ENCODE measurements at regions not wholly inside any gene's neighbourhood (a gene's known extent, or its start where the extent isn't known, plus 50 kb on each side); places are given as distances from the start of the nearest gene placed in this dataset.

DNA sequence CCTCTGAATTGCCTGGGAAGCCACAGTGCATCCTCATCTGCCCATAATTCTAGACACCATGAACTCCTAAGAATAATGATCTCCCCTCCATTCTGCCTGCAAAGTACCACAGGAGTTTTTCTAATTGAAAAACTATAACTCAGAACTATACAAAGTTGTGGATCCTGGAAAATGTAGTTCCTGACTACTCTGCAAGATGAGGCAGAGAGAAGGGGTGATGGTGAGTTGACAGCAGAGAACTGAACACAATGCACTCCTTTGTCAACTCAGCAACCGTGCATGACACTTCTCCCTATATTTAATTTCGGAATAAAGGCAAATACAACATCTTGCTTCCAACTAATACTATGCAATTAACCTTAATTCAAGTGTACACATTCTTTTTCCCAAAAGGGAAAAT is 471.1 kb upstream of the FAM98A start:
- H3K4me3 ChIP-seq (ENCODE audit: low read depth, low read length): no peak overlapping the region
- no peaks in the 10 kb centered on the region for H3K36me3 ChIP-seq (ENCODE audit: control insufficient read depth, insufficient read depth, low read length)
- no peak for ATAC-seq (ENCODE audit: low read depth in 2 of 2)
- Mint-ChIP-seq H3K4me1 (no peaks in the 10 kb centered on the region), H3K4me3 (no peak overlapping the region), H3K27me3 (no peaks in the 10 kb centered on the region), H3K27ac (no peak overlapping the region), H3K9me3 (peaks cover 0 to 3% (median 0%) of the 10 kb centered on the region in 7 donors), H3K36me3 (no peaks in the 10 kb centered on the region)
- H3K9me3 ChIP-seq (ENCODE audit: control insufficient read depth in 2 of 2, low read length in 2 of 2): no peaks in the 10 kb centered on the region
- H3K27ac ChIP-seq (ENCODE audit: insufficient read depth, low read length, poor library complexity, severe bottlenecking): no peak overlapping the region
- H3K27me3 ChIP-seq (ENCODE audit: control insufficient read depth, insufficient read depth, low read length): no peaks in the 10 kb centered on the region
- H3K4me1 ChIP-seq (ENCODE audit: control insufficient read depth, insufficient read depth, low read length, poor library complexity, severe bottlenecking): no peaks in the 10 kb centered on the region
- DNase-seq: no peak

- H3K36me3 Mint-ChIP-seq: no peaks in the 10 kb centered on the region
- H3K4me3 ChIP-seq (ENCODE audit: low read depth, low read length): no peak overlapping the region
- H3K4me1 ChIP-seq (ENCODE audit: control insufficient read depth, insufficient read depth, low read length, poor library complexity, severe bottlenecking): no peaks in the 10 kb centered on the region
- H3K4me3 Mint-ChIP-seq: no peak overlapping the region
- no peaks in the 10 kb centered on the region for H3K27me3 Mint-ChIP-seq
- no peak overlapping the region for H3K27ac Mint-ChIP-seq
- H3K9me3 ChIP-seq (ENCODE audit: control insufficient read depth in 2 of 2, low read length in 2 of 2): no peaks in the 10 kb centered on the region
- ATAC-seq (ENCODE audit: low read depth in 2 of 2): no peak
- H3K27me3 ChIP-seq (ENCODE audit: control insufficient read depth, insufficient read depth, low read length): no peaks in the 10 kb centered on the region
- H3K36me3 ChIP-seq (ENCODE audit: control insufficient read depth, insufficient read depth, low read length): no peaks in the 10 kb centered on the region
- H3K9me3 Mint-ChIP-seq: peaks cover 0 to 3% (median 0%) of the 10 kb centered on the region in 7 donors
- H3K4me1 Mint-ChIP-seq: no peaks in the 10 kb centered on the region
- DNase-seq: no peak
- H3K27ac ChIP-seq (ENCODE audit: insufficient read depth, low read length, poor library complexity, severe bottlenecking): no peak overlapping the region
These were observed 470.5 kb upstream of the FAM98A start for GRCh38 chr2:34069604-34070003.

GRCh38 chr2:34050413-34050812 is 451.3 kb upstream of the FAM98A start:
- no peak overlapping the region for H3K4me3 Mint-ChIP-seq
- no peaks in the 10 kb centered on the region for H3K27me3 Mint-ChIP-seq
- no peaks in the 10 kb centered on the region for H3K36me3 Mint-ChIP-seq
- peaks cover 0 to 3% (median 2%) of the 10 kb centered on the region in 7 donors for H3K9me3 Mint-ChIP-seq
- H3K4me3 ChIP-seq (ENCODE audit: low read depth, low read length): no peak overlapping the region
- H3K27ac Mint-ChIP-seq: no peak overlapping the region
- no peaks in the 10 kb centered on the region for H3K27me3 ChIP-seq (ENCODE audit: control insufficient read depth, insufficient read depth, low read length)
- no peaks in the 10 kb centered on the region for H3K36me3 ChIP-seq (ENCODE audit: control insufficient read depth, insufficient read depth, low read length)
- H3K4me1 Mint-ChIP-seq: no peaks in the 10 kb centered on the region
- no peak overlapping the region for H3K27ac ChIP-seq (ENCODE audit: insufficient read depth, low read length, poor library complexity, severe bottlenecking)
- ATAC-seq (ENCODE audit: low read depth in 2 of 2): no peak
- no peak for DNase-seq
- H3K4me1 ChIP-seq (ENCODE audit: control insufficient read depth, insufficient read depth, low read length, poor library complexity, severe bottlenecking): no peaks in the 10 kb centered on the region
- H3K9me3 ChIP-seq (ENCODE audit: control insufficient read depth in 2 of 2, low read length in 2 of 2): no peaks in the 10 kb centered on the region

DNA sequence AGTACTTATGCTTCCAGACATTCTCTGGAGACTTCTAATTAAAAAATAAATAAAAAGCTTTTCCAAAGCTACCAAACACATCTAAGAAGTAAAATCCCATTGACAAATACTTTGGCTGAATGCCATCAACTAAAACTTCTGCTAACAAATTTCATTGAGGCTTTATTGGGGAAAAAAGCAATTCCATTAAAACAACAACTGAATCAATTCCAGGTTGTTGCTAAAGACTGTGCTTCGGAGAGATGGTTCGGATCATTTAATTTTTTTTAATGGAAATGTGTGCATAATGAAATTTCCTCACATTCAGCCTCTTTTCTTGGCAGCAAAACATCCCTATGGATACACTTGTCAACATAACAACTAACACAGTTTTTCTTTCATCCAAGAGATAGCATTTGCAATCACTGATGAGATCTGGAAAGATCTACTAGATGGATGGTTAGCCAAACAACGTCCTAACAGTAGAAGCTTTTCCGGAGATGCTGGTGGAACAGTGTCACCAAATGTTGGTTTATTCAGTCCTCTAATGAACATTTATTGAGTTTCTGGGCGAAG is 446.1 kb upstream of the FAM98A start:
- Histone ChIP-seq H3K27ac (ENCODE audit: insufficient read depth, low read length, poor library complexity, severe bottlenecking) (no peak overlapping the region), H3K4me1 (ENCODE audit: control insufficient read depth, insufficient read depth, low read length, poor library complexity, severe bottlenecking) (no peaks in the 10 kb centered on the region), H3K36me3 (ENCODE audit: control insufficient read depth, insufficient read depth, low read length) (no peaks in the 10 kb centered on the region), H3K27me3 (ENCODE audit: control insufficient read depth, insufficient read depth, low read length) (no peaks in the 10 kb centered on the region), H3K9me3 (ENCODE audit: control insufficient read depth in 2 of 2, low read length in 2 of 2) (no peaks in the 10 kb centered on the region), H3K4me3 (ENCODE audit: low read depth, low read length) (no peak overlapping the region)
- H3K4me3 Mint-ChIP-seq: no peak overlapping the region
- no peaks in the 10 kb centered on the region for H3K36me3 Mint-ChIP-seq
- H3K9me3 Mint-ChIP-seq: peaks cover 0 to 4% (median 1%) of the 10 kb centered on the region in 7 donors
- H3K4me1 Mint-ChIP-seq: no peaks in the 10 kb centered on the region
- no peak overlapping the region for H3K27ac Mint-ChIP-seq
- ATAC-seq (ENCODE audit: low read depth in 2 of 2) (no peak), DNase-seq (no peak)
- H3K27me3 Mint-ChIP-seq: no peaks in the 10 kb centered on the region

- no peaks in the 10 kb centered on the region for H3K36me3 ChIP-seq (ENCODE audit: control insufficient read depth, insufficient read depth, low read length)
- H3K9me3 ChIP-seq (ENCODE audit: control insufficient read depth in 2 of 2, low read length in 2 of 2): no peaks in the 10 kb centered on the region
- no peak overlapping the region for H3K27ac Mint-ChIP-seq
- H3K27me3 ChIP-seq (ENCODE audit: control insufficient read depth, insufficient read depth, low read length): no peaks in the 10 kb centered on the region
- H3K4me1 ChIP-seq (ENCODE audit: control insufficient read depth, insufficient read depth, low read length, poor library complexity, severe bottlenecking): no peaks in the 10 kb centered on the region
- no peak overlapping the region for H3K27ac ChIP-seq (ENCODE audit: insufficient read depth, low read length, poor library complexity, severe bottlenecking)
- no peak overlapping the region for H3K4me3 Mint-ChIP-seq
- H3K4me1 Mint-ChIP-seq: no peaks in the 10 kb centered on the region
- no peak for ATAC-seq (ENCODE audit: low read depth in 2 of 2)
- H3K36me3 Mint-ChIP-seq: no peaks in the 10 kb centered on the region
- H3K4me3 ChIP-seq (ENCODE audit: low read depth, low read length): no peak overlapping the region
- peaks cover 0 to 2% (median 0%) of the 10 kb centered on the region in 7 donors for H3K9me3 Mint-ChIP-seq
- no peak for DNase-seq
- no peaks in the 10 kb centered on the region for H3K27me3 Mint-ChIP-seq
These were observed 438.8 kb upstream of the FAM98A start for GRCh38 chr2:34037886-34038285.

DNA sequence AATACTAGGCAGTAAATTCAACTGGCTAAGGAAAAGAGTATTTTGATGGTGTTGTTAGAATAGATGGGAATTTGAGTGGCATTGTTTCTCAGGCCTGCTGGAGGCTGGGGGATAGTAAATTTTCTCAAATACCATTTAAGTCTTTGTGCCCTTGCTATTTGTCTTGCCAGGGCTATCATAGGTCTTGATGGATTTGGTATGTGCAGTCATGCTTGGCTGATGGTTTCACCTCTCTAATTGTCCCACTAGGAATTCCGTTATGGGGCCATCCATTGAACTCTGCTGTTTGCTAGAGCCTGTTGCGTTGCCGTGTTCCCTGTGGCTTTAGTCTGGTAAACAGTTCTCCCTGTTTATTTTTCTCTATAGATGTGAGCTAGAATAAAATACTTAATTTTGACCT is 438.1 kb upstream of the FAM98A start:
- Mint-ChIP-seq H3K36me3 (no peaks in the 10 kb centered on the region), H3K9me3 (peaks cover 0 to 2% (median 0%) of the 10 kb centered on the region in 7 donors), H3K27ac (no peak overlapping the region), H3K27me3 (no peaks in the 10 kb centered on the region), H3K4me3 (no peak overlapping the region), H3K4me1 (no peaks in the 10 kb centered on the region)
- DNase-seq (no peak), ATAC-seq (ENCODE audit: low read depth in 2 of 2) (no peak)
- Histone ChIP-seq H3K27ac (ENCODE audit: insufficient read depth, low read length, poor library complexity, severe bottlenecking) (no peak overlapping the region), H3K36me3 (ENCODE audit: control insufficient read depth, insufficient read depth, low read length) (no peaks in the 10 kb centered on the region), H3K27me3 (ENCODE audit: control insufficient read depth, insufficient read depth, low read length) (no peaks in the 10 kb centered on the region), H3K4me1 (ENCODE audit: control insufficient read depth, insufficient read depth, low read length, poor library complexity, severe bottlenecking) (no peaks in the 10 kb centered on the region), H3K9me3 (ENCODE audit: control insufficient read depth in 2 of 2, low read length in 2 of 2) (no peaks in the 10 kb centered on the region), H3K4me3 (ENCODE audit: low read depth, low read length) (no peak overlapping the region)

DNA sequence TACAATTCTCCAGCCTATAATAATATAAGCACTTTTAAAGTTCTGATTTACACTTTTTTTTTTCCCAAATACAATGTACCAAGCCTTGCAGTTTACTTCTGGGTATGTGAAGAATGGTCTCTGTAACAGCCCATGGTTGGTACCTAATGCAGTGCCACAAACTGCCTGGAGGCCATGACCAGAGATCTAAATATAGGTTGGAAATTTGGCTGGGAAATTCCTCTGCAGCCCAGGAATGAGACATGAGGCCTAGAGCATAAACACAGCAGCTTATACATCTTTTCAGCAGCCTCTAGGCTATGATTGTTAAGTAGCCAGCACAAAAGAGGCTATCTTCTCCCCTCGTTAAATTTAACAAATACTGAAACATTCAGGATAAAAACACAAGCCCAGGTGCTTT is 432.0 kb upstream of the FAM98A start:
- Mint-ChIP-seq H3K9me3 (no peaks in the 10 kb centered on the region), H3K27me3 (no peaks in the 10 kb centered on the region), H3K4me1 (no peaks in the 10 kb centered on the region), H3K36me3 (no peaks in the 10 kb centered on the region), H3K27ac (no peak overlapping the region), H3K4me3 (no peak overlapping the region)
- Histone ChIP-seq H3K4me3 (ENCODE audit: low read depth, low read length) (no peak overlapping the region), H3K27me3 (ENCODE audit: control insufficient read depth, insufficient read depth, low read length) (no peaks in the 10 kb centered on the region), H3K27ac (ENCODE audit: insufficient read depth, low read length, poor library complexity, severe bottlenecking) (no peak overlapping the region), H3K9me3 (ENCODE audit: control insufficient read depth in 2 of 2, low read length in 2 of 2) (no peaks in the 10 kb centered on the region), H3K36me3 (ENCODE audit: control insufficient read depth, insufficient read depth, low read length) (no peaks in the 10 kb centered on the region), H3K4me1 (ENCODE audit: control insufficient read depth, insufficient read depth, low read length, poor library complexity, severe bottlenecking) (no peaks in the 10 kb centered on the region)
- DNase-seq (no peak), ATAC-seq (ENCODE audit: low read depth in 2 of 2) (no peak)

GRCh38 chr2:34030273-34030672 is 431.2 kb upstream of the FAM98A start:
- H3K9me3 ChIP-seq (ENCODE audit: control insufficient read depth in 2 of 2, low read length in 2 of 2): no peaks in the 10 kb centered on the region
- no peak for DNase-seq
- no peak overlapping the region for H3K27ac ChIP-seq (ENCODE audit: insufficient read depth, low read length, poor library complexity, severe bottlenecking)
- no peak overlapping the region for H3K4me3 ChIP-seq (ENCODE audit: low read depth, low read length)
- H3K36me3 ChIP-seq (ENCODE audit: control insufficient read depth, insufficient read depth, low read length): no peaks in the 10 kb centered on the region
- H3K4me3 Mint-ChIP-seq: no peak overlapping the region
- no peak overlapping the region for H3K27ac Mint-ChIP-seq
- H3K36me3 Mint-ChIP-seq: no peaks in the 10 kb centered on the region
- H3K9me3 Mint-ChIP-seq: no peaks in the 10 kb centered on the region
- no peak for ATAC-seq (ENCODE audit: low read depth in 2 of 2)
- H3K4me1 ChIP-seq (ENCODE audit: control insufficient read depth, insufficient read depth, low read length, poor library complexity, severe bottlenecking): no peaks in the 10 kb centered on the region
- H3K27me3 ChIP-seq (ENCODE audit: control insufficient read depth, insufficient read depth, low read length): no peaks in the 10 kb centered on the region
- H3K27me3 Mint-ChIP-seq: no peaks in the 10 kb centered on the region
- no peaks in the 10 kb centered on the region for H3K4me1 Mint-ChIP-seq

Measured in CD4-positive, CD25-positive, alpha-beta regulatory T cell (primary cell).